Activated naive CD8-positive, alpha-beta T cell (primary cell): ENCODE measurements at regions not wholly inside any gene's neighbourhood (a gene's known extent, or its start where the extent isn't known, plus 50 kb on each side); places are given as distances from the start of the nearest gene placed in this dataset.

Experiments
- H3K27ac Mint-ChIP-seq: one replicate; pipeline ENCODE4 v1.8.0; 2021; ENCODE audit warnings: mixed read lengths
- H3K27me3 Mint-ChIP-seq: one replicate; pipeline ENCODE4 v1.8.0; 2021; ENCODE audit warnings: mixed read lengths
- H3K36me3 Mint-ChIP-seq: one replicate; pipeline ENCODE4 v1.8.0; 2021; ENCODE audit warnings: mixed read lengths
- H3K4me1 Mint-ChIP-seq: one replicate; pipeline ENCODE4 v1.8.0; 2021; ENCODE audit warnings: low read depth, mixed read lengths
- H3K4me3 Mint-ChIP-seq: one replicate; pipeline ENCODE4 v1.8.0; 2021; ENCODE audit warnings: mild to moderate bottlenecking, mixed read lengths
- H3K9me3 Mint-ChIP-seq: one replicate; pipeline ENCODE4 v1.8.0; 2021; ENCODE audit warnings: low read depth, mixed read lengths

DNA sequence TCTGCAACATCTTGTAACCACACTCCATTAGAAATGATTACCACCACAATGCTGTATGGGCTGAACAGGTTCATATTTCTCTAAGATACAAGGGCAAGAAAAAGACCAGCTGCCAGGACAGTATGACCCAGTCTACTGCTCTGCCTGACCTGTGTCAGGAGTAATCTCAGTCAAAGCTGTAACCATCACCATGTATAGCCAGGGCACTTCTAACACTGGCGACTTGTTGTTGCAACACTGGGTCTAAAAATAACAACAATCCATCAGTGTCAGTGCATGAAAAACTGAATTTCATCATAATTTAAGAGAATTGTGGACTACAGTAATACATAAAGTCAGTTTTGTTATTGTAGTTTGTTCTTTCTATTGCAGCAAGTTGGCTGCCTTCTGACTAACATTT lies 738.6 kb upstream of the ADGRB3 start:
- H3K27ac Mint-ChIP-seq = no peak overlapping the region
- H3K27me3 Mint-ChIP-seq = no peaks in the 10 kb centered on the region
- no peak overlapping the region for H3K4me3 Mint-ChIP-seq
- H3K36me3 Mint-ChIP-seq = no peaks in the 10 kb centered on the region
- H3K9me3 Mint-ChIP-seq = no peaks in the 10 kb centered on the region
- no peaks in the 10 kb centered on the region for H3K4me1 Mint-ChIP-seq

GRCh38 chr6:67889682-67889995 lies 745.4 kb upstream of the ADGRB3 start:
- Mint-ChIP-seq H3K36me3 (no peaks in the 10 kb centered on the region), H3K9me3 (peaks cover 6% of the 10 kb centered on the region), H3K4me3 (no peak overlapping the region), H3K27me3 (no peaks in the 10 kb centered on the region), H3K4me1 (no peaks in the 10 kb centered on the region), H3K27ac (no peak overlapping the region)

- Mint-ChIP-seq H3K27me3 (no peaks in the 10 kb centered on the region), H3K4me1 (no peaks in the 10 kb centered on the region), H3K36me3 (no peaks in the 10 kb centered on the region), H3K9me3 (peaks cover 6% of the 10 kb centered on the region), H3K27ac (no peak overlapping the region), H3K4me3 (no peak overlapping the region)
These were observed 746.0 kb upstream of the ADGRB3 start for GRCh38 chr6:67888886-67889681.

GRCh38 chr6:67888546-67888885 lies 746.6 kb upstream of the ADGRB3 start:
- no peak overlapping the region for H3K4me3 Mint-ChIP-seq
- H3K27me3 Mint-ChIP-seq = no peaks in the 10 kb centered on the region
- no peaks in the 10 kb centered on the region for H3K36me3 Mint-ChIP-seq
- peaks cover 6% of the 10 kb centered on the region for H3K9me3 Mint-ChIP-seq
- no peak overlapping the region for H3K27ac Mint-ChIP-seq
- H3K4me1 Mint-ChIP-seq = no peaks in the 10 kb centered on the region

DNA sequence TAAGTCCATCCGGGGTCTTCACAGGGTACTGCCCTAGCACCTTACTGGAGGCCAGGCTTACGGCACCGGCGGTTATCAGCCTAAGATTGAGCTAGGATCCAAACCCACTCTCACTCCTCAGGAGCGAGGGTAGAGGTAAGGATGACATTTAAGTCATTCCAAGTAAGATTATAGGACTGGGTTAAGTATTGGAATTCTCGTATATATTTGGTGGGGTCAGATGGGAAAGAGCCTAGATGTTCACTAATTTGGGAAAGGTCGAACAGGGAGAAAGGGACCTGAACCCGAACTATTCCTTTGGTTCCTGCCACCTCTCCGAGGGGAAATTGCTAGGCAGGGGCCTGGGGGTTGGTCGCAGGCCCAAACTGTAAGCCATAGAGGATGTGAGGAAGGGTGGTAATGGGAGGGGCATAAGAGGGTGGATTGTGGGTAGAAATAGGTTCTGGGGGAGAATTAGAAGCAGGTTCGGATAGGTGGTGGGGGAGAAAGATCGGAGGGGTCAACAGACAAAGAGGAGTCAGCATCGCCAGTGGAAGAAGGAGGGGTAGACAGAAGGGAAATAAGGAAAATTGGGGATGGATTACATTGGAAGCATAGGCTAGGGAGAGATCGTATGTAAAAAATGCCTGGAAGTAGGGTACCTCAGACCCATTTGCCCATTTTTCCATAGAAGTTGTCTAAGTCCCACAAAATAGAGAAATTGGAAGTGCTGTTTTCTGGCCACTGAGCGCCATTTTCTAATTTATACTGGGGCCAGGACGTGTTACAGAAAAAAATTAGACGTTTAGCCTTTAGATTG lies 747.1 kb upstream of the ADGRB3 start:
- H3K9me3 Mint-ChIP-seq = peaks cover 6% of the 10 kb centered on the region
- H3K4me3 Mint-ChIP-seq = no peak overlapping the region
- no peaks in the 10 kb centered on the region for H3K27me3 Mint-ChIP-seq
- H3K36me3 Mint-ChIP-seq = no peaks in the 10 kb centered on the region
- H3K27ac Mint-ChIP-seq = no peak overlapping the region
- no peaks in the 10 kb centered on the region for H3K4me1 Mint-ChIP-seq

DNA sequence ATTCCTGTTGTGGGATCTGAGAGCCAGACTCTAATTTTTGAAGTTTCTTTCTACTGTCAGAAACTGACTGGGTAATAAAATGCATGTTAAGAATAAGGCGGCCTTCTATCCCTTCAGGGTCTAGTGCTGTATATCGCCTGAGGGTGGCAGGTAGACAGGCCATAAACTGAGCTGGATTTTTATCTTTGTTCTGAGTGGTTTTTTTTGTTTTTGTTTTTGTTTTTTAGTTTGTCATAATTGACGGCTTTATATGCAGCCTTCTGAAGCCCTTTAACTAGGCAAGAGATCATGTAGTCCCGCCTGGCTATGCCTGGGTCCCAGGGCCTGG lies 747.7 kb upstream of the ADGRB3 start:
- Mint-ChIP-seq H3K27ac (no peak overlapping the region), H3K4me1 (no peaks in the 10 kb centered on the region), H3K36me3 (no peaks in the 10 kb centered on the region), H3K4me3 (no peak overlapping the region), H3K27me3 (no peaks in the 10 kb centered on the region), H3K9me3 (peaks cover 6% of the 10 kb centered on the region)

DNA sequence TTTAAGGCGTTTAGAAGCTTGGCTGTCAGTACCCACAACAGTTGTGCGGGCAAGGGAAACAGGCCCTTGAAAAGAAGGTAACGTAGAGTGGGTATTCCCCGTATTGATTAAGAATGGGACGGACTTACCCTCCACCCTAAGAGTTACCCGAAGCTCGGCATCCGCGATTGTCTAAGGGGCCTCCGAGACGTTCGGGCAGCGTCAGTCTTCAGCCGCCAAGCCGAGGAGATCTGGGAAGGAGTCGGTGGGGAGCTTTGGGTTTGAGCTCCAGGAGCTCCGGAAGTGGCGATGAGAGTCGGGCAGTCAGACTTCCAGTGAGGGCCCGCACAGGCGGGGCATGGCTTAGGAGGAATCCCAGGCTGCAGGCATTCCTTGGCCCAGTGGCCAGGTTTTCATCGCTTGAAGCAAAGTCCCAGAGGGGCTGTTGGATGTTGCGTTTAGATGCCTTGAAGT lies 748.2 kb upstream of the ADGRB3 start:
- Mint-ChIP-seq H3K4me1 (no peaks in the 10 kb centered on the region), H3K4me3 (no peak overlapping the region), H3K27ac (no peak overlapping the region), H3K9me3 (peaks cover 6% of the 10 kb centered on the region), H3K27me3 (no peaks in the 10 kb centered on the region), H3K36me3 (no peaks in the 10 kb centered on the region)

- Mint-ChIP-seq H3K4me1 (no peaks in the 10 kb centered on the region), H3K36me3 (no peaks in the 10 kb centered on the region), H3K27ac (no peak overlapping the region), H3K9me3 (peaks cover 6% of the 10 kb centered on the region), H3K27me3 (no peaks in the 10 kb centered on the region), H3K4me3 (no peak overlapping the region)
These were observed 748.9 kb upstream of the ADGRB3 start for GRCh38 chr6:67886036-67886707.

GRCh38 chr6:67885081-67886033 lies 749.7 kb upstream of the ADGRB3 start:
- Mint-ChIP-seq H3K27me3 (no peaks in the 10 kb centered on the region), H3K9me3 (peaks cover 6% of the 10 kb centered on the region), H3K4me3 (no peak overlapping the region), H3K4me1 (no peaks in the 10 kb centered on the region), H3K27ac (no peak overlapping the region), H3K36me3 (no peaks in the 10 kb centered on the region)

DNA sequence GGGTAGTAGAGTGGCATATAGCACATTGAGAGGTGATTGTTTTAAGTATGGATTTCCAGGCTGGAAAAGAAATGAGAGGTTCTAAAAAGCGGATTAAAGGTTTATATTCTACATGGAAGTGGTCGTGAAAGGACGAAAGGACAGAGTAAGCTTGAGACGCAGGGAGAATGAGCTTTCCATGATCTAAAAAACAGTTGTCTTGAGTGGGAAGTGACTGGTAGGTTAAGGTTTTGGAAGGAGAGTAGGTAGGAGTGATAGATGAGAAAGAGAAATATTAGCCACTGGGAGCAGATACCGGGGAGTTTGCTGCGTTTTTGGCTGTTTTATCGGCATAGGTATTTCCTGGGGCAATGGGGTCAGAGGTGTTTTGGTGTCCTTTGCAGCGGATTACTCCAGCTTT lies 750.6 kb upstream of the ADGRB3 start:
- no peak overlapping the region for H3K4me3 Mint-ChIP-seq
- no peaks in the 10 kb centered on the region for H3K27me3 Mint-ChIP-seq
- no peak overlapping the region for H3K27ac Mint-ChIP-seq
- H3K9me3 Mint-ChIP-seq = peaks cover 6% of the 10 kb centered on the region
- H3K4me1 Mint-ChIP-seq = no peaks in the 10 kb centered on the region
- H3K36me3 Mint-ChIP-seq = no peaks in the 10 kb centered on the region

- no peak overlapping the region for H3K4me3 Mint-ChIP-seq
- H3K36me3 Mint-ChIP-seq = no peaks in the 10 kb centered on the region
- H3K27me3 Mint-ChIP-seq = no peaks in the 10 kb centered on the region
- H3K4me1 Mint-ChIP-seq = no peaks in the 10 kb centered on the region
- peaks cover 6% of the 10 kb centered on the region for H3K9me3 Mint-ChIP-seq
- H3K27ac Mint-ChIP-seq = no peak overlapping the region
These were observed 751.3 kb upstream of the ADGRB3 start for GRCh38 chr6:67883500-67884366.

DNA sequence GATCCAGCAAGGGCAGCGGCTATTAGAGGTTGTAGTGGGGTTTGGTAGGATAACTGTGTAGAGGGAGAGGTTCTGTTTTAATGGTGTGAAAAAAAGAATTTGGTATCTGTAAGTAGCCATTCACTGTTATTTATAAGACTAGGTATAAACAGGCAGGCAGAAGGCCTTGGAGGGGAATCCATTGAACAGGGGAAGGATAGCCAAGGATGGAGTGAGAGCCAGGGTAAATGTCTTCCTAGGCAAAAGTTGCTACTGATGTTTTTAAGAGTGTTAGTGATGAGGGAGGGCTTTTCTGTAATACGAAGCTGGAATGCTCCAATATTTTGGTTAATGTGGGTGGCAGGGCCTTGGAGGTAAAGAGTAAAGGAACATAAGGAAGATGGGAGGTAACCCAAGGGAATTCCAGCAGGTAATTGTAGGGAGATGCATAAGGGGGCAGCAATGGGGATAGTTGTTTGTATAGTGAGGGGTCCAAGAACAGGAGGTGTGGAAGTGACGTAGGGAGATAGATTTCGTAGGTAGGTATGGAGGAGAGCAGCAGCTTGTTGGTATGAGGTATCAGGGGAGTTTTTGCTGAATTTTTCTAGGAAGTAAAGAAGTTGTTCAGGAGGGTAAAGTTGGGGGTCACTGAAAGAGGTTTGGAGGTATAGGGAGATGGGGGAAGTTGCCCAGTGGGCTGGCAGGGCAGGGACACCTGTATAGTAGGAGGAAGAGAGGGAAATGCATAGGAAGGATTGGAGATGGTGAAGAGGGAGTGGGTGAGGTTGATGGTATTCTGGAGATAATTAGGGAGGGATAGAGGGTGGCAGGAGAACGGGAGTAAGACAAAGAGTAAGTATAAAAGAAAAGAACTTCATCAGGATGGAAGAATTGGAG lies 752.4 kb upstream of the ADGRB3 start:
- H3K4me3 Mint-ChIP-seq = no peak overlapping the region
- no peaks in the 10 kb centered on the region for H3K4me1 Mint-ChIP-seq
- H3K36me3 Mint-ChIP-seq = no peaks in the 10 kb centered on the region
- no peaks in the 10 kb centered on the region for H3K27me3 Mint-ChIP-seq
- peaks cover 4% of the 10 kb centered on the region for H3K9me3 Mint-ChIP-seq
- no peak overlapping the region for H3K27ac Mint-ChIP-seq

DNA sequence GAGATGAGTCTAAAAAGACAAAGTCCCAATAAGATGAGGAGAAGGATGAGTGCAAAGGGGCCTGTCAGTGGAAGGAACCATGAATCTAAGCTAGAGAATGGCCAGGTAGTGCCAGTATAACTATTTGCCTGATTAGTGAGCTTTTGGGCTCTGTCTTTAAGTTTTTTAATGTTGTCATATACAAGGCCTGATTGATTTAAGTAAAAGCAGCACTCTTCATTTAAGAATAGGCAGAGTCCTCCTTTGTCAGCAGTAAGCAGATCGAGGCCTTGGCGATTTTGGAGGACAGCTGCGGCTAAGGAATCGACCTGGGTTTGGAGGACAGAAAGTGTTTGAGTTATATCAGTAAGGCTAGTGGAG lies 753.4 kb upstream of the ADGRB3 start:
- no peak overlapping the region for H3K27ac Mint-ChIP-seq
- H3K9me3 Mint-ChIP-seq = peaks cover 6% of the 10 kb centered on the region
- no peaks in the 10 kb centered on the region for H3K27me3 Mint-ChIP-seq
- no peaks in the 10 kb centered on the region for H3K4me1 Mint-ChIP-seq
- H3K4me3 Mint-ChIP-seq = no peak overlapping the region
- H3K36me3 Mint-ChIP-seq = no peaks in the 10 kb centered on the region
